ENCODE measurements at regions not wholly inside any gene's neighbourhood (a gene's known extent, or its start where the extent isn't known, plus 50 kb on each side); places are given as distances from the start of the nearest gene placed in this dataset.

- TF ChIP-seq CTCF (IDR thresholded peaks at IDR 0.05; ENCODE audit: insufficient read depth, low read length, poor library complexity, severe bottlenecking) (no peak), EZH2phosphoT487 (conservative IDR thresholded peaks at IDR 0.05; ENCODE audit: low read length) (no peak)
Observed at GRCh38 chr5:2254406-2254805, 371.7 kb upstream of the IRX4 start.
